HFFc6 (cell line): ENCODE measurements at regions not wholly inside any gene's neighbourhood (a gene's known extent, or its start where the extent isn't known, plus 50 kb on each side); places are given as distances from the start of the nearest gene placed in this dataset.

Experiments used
- DNase-seq: peaks from one replicate; pipeline ENCODE4 v3.0.0-alpha.2; 2018
- H3K27ac Mint-ChIP-seq: 2 replicates; pipeline ENCODE4 v1.8.0; 2020; ENCODE audit warnings: mild to moderate bottlenecking, mixed read lengths
- H3K27me3 Mint-ChIP-seq: 2 replicates; pipeline ENCODE4 v1.8.0; 2021; ENCODE audit warnings: mild to moderate bottlenecking, moderate library complexity, mixed read lengths; ENCODE audit not compliant: insufficient read depth
- H3K36me3 Mint-ChIP-seq: 2 replicates; pipeline ENCODE4 v1.8.0; 2021; ENCODE audit warnings: low read depth, mixed read lengths
- H3K4me1 Mint-ChIP-seq: 2 replicates; pipeline ENCODE4 v1.8.0; 2020; ENCODE audit warnings: low read depth, mixed read lengths
- H3K4me3 Mint-ChIP-seq: 2 replicates; pipeline ENCODE4 v1.8.0; 2020; ENCODE audit warnings: mild to moderate bottlenecking, moderate library complexity, mixed read lengths
- H3K9me3 Mint-ChIP-seq: 2 replicates; pipeline ENCODE4 v1.8.0; 2020; ENCODE audit warnings: mild to moderate bottlenecking, mixed read lengths
- TF ChIP-seq, protein P1 (sequence below): fragments of 200-600 bp; sonication (generic); IDR thresholded peaks from 2 replicates; pipeline ENCODE4 v1.5.0; 2021; ENCODE audit warnings: antibody characterized with exemption, mild to moderate bottlenecking

DNA sequence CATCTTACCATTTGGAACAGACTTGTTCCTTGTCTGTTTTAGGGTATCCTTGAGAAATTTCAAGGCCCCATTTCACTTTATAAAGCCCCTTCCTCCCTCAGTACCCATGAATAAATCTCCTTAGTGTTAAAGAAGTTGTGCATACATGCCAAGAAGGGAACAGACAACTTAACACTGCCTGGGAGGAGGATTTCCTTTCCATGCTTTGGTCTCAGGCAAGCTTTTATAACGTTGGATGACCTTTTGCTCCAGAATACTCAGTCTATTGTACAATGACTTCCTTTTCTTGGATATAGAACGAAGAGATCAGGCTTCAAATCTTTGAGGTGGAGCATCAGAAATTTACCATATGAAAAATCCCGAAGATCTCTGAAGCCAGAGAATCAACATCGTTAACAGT lies 551.4 kb downstream of the PRKD1 start:
- 0 out of 2 replicates have a peak, but pooled peaks cover 5% of the 10 kb centered on the region for H3K36me3 Mint-ChIP-seq
- H3K9me3 Mint-ChIP-seq, result no peaks in the 10 kb centered on the region
- H3K4me3 Mint-ChIP-seq, result no peak overlapping the region
- no peak for DNase-seq
- no peak overlapping the region for H3K27ac Mint-ChIP-seq
- H3K27me3 Mint-ChIP-seq, result no peaks in the 10 kb centered on the region
- H3K4me1 Mint-ChIP-seq, result peaks cover 14% of the 10 kb centered on the region
- TF ChIP-seq, protein P1, sequence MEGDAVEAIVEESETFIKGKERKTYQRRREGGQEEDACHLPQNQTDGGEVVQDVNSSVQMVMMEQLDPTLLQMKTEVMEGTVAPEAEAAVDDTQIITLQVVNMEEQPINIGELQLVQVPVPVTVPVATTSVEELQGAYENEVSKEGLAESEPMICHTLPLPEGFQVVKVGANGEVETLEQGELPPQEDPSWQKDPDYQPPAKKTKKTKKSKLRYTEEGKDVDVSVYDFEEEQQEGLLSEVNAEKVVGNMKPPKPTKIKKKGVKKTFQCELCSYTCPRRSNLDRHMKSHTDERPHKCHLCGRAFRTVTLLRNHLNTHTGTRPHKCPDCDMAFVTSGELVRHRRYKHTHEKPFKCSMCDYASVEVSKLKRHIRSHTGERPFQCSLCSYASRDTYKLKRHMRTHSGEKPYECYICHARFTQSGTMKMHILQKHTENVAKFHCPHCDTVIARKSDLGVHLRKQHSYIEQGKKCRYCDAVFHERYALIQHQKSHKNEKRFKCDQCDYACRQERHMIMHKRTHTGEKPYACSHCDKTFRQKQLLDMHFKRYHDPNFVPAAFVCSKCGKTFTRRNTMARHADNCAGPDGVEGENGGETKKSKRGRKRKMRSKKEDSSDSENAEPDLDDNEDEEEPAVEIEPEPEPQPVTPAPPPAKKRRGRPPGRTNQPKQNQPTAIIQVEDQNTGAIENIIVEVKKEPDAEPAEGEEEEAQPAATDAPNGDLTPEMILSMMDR, result no peak

DNA sequence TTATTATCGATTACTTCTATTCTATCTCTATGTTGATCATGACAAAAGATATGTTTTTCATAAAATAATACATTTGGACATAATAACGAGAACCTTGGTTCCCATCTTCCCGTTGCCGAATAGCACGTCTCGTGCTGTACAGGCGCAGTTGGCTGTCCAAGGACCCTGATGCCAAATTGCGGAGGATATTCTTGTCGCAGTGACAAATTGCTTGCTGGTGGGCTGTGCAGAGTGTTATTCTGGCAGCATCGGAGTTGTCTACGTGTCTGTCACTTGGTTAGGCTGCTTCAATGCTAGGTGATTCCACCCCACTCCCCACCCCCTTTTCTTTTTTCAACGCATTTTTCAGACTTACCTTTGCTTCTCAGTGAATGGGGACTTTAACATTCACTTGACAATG lies 546.8 kb downstream of the PRKD1 start:
- Mint-ChIP-seq H3K4me1 (no peaks in the 10 kb centered on the region), H3K27me3 (no peaks in the 10 kb centered on the region), H3K27ac (no peak overlapping the region), H3K9me3 (no peaks in the 10 kb centered on the region), H3K36me3 (no peaks in the 10 kb centered on the region), H3K4me3 (no peak overlapping the region)
- DNase-seq, result no peak
- TF ChIP-seq, protein P1, result no peak

DNA sequence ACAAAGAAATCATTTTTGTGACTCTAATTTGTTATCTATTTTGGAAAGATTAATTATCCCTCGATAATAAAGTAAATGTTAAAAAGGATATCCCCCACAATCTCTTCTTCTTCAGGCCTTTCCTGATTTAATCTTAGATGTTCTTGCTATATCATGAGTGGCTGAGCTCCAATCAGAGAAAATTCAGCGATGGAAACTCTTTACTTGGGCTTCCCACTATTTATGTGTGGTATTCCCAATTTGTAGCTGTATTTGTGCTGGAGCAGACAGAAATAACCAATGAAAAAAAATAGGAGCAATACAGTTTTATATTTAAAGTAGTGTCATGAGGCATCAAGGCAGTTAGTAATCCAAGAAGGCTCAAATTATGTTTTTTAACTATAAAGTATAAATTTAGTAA lies 539.1 kb downstream of the PRKD1 start:
- Mint-ChIP-seq H3K4me3 (no peak overlapping the region), H3K27ac (no peak overlapping the region), H3K36me3 (no peaks in the 10 kb centered on the region), H3K9me3 (no peaks in the 10 kb centered on the region), H3K27me3 (no peaks in the 10 kb centered on the region; the same call in 1 of the 2 replicates), H3K4me1 (peaks cover 26% of the 10 kb centered on the region)
- no peak for DNase-seq
- TF ChIP-seq, protein P1, result no peak

DNA sequence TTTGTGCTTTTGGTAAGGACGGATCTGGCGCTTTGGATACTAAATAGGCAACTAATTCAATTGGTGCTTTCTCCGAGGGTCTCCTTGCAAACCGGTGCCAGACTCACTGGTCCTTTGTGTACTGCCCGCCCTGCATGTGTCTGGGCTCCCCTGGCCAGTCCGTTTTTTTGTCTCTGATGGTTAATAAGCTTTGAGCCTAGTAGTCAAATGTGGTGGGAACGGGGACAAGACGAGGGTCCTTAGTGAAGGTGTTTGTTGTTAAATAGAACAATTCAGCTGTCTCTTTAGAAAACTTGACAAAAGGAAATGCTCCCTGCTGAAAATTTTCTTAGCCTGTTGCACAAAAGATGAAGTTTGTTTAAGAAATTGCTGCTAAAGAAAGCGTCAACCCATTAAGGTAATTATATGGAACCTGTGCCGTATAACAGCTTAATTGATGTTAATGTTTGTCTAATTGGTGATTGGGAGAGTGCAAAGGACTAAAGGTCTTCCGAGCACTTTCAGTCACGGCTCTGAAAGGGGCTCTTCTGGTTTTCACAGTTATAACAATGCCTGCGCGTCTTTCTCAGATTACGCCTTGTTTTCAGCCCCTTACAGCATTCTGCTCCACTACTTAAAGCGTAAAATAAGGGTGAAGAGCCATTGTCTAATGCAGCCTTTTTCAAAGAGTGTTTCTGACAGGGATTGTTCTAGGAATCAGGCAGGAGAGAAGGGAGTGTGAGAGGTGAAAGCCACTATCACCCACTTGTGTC lies 537.4 kb downstream of the PRKD1 start:
- TF ChIP-seq, protein P1, result no peak
- Mint-ChIP-seq H3K27me3 (no peaks in the 10 kb centered on the region; the same call in 1 of the 2 replicates), H3K4me3 (no peak overlapping the region), H3K27ac (no peak overlapping the region), H3K9me3 (no peaks in the 10 kb centered on the region), H3K4me1 (peaks cover 26% of the 10 kb centered on the region), H3K36me3 (no peaks in the 10 kb centered on the region)
- DNase-seq, result no peak

DNA sequence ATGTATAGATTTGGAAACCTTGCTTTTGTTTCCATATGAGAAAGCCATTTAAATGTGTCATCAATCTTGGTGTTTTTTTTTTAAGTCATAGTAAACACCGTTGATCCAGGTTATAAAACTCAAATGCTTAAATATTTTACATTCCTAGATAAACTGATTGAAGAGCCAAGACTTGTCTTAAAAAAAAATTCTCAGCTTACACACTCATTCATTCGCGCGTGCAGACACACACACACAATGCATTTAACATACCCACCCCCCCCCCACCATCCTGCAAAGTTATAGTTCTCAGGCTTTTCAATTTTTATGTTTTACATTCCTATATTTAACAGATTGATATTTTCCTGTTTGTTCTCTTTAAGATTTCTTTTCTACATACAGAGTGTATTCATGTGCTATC lies 536.4 kb downstream of the PRKD1 start:
- H3K9me3 Mint-ChIP-seq, result no peaks in the 10 kb centered on the region

More for the DNA sequence above, 536.4 kb downstream of the PRKD1 start:
- Mint-ChIP-seq H3K27me3 (no peaks in the 10 kb centered on the region; the same call in 1 of the 2 replicates), H3K4me3 (no peak overlapping the region), H3K4me1 (peaks cover 26% of the 10 kb centered on the region), H3K27ac (no peak overlapping the region), H3K36me3 (no peaks in the 10 kb centered on the region)
- TF ChIP-seq, protein P1, result no peak
- DNase-seq, result no peak
